ENCODE measurements at regions not wholly inside any gene's neighbourhood (a gene's known extent, or its start where the extent isn't known, plus 50 kb on each side); places are given as distances from the start of the nearest gene placed in this dataset.

GRCh38 chr21:23356905-23357304 is 2250.4 kb downstream of the MRPL39 start:
- DNase-seq (ENCODE audit: low spot score) = no peak
- FAIRE-seq = no peak

- FAIRE-seq (no peak), DNase-seq (ENCODE audit: low spot score) (no peak)
Measured at GRCh38 chr21:23316190-23316589, 2291.1 kb downstream of the MRPL39 start.

- DNase-seq (ENCODE audit: low spot score) = no peak
- no peak for FAIRE-seq
Measured at GRCh38 chr21:23308741-23309140, 2298.5 kb downstream of the MRPL39 start.

GRCh38 chr21:23307065-23307464 is 2300.2 kb downstream of the MRPL39 start:
- FAIRE-seq = no peak
- DNase-seq (ENCODE audit: low spot score) = no peak

- no peak for FAIRE-seq
Measured at GRCh38 chr21:23292292-23292691, 2294.1 kb downstream of the NCAM2 start.

GRCh38 chr21:23281917-23282316 is 2283.7 kb downstream of the NCAM2 start:
- FAIRE-seq = no peak
- no peak for DNase-seq (ENCODE audit: low spot score)

More at GRCh38 chr21:23292292-23292691, 2294.1 kb downstream of the NCAM2 start:
- no peak for DNase-seq (ENCODE audit: low spot score)

- no peak for FAIRE-seq
Measured at GRCh38 chr21:23249760-23250159, 2251.6 kb downstream of the NCAM2 start.

GRCh38 chr21:23247334-23247733 is 2249.1 kb downstream of the NCAM2 start:
- FAIRE-seq (no peak), DNase-seq (ENCODE audit: low spot score) (no peak)

More at GRCh38 chr21:23249760-23250159, 2251.6 kb downstream of the NCAM2 start:
- no peak for DNase-seq (ENCODE audit: low spot score)

GRCh38 chr21:23245255-23245654 is 2247.0 kb downstream of the NCAM2 start:
- FAIRE-seq = no peak
- no peak for DNase-seq (ENCODE audit: low spot score)

- DNase-seq (ENCODE audit: low spot score) (no peak), FAIRE-seq (no peak)
Measured at GRCh38 chr21:23223882-23224281, 2225.7 kb downstream of the NCAM2 start.

GRCh38 chr21:23218667-23219066 is 2220.5 kb downstream of the NCAM2 start:
- no peak for FAIRE-seq

GRCh38 chr21:23217597-23217996 is 2219.4 kb downstream of the NCAM2 start:
- no peak for DNase-seq (ENCODE audit: low spot score)
- no peak for FAIRE-seq

More at GRCh38 chr21:23218667-23219066, 2220.5 kb downstream of the NCAM2 start:
- no peak for DNase-seq (ENCODE audit: low spot score)

- no peak for DNase-seq (ENCODE audit: low spot score)
- no peak for FAIRE-seq
Measured at GRCh38 chr21:23215261-23215660, 2217.1 kb downstream of the NCAM2 start.

Measured in RCC 7860 (cell line).